Astrocyte of the spinal cord (primary cell): ENCODE measurements at regions not wholly inside any gene's neighbourhood (a gene's known extent, or its start where the extent isn't known, plus 50 kb on each side); places are given as distances from the start of the nearest gene placed in this dataset.

Experiments
- DNase-seq: peaks from one replicate; pipeline ENCODE4 v3.0.0; 2011; ENCODE audit warnings: low read depth, low spot score
- H3K4me3 ChIP-seq: 2 replicates; pipeline ENCODE4 v1.5.1; 2011; ENCODE audit warnings: low read depth, mild to moderate bottlenecking, low read length, moderate library complexity
- in situ Hi-C: cut with HindIII; loops from 2 replicates; pipeline ENCODE4 v1.10.0; 2017; ENCODE audit warnings: low sequenced_read_pairs
- TF ChIP-seq, protein P1 (sequence below): IDR thresholded peaks from 2 replicates; pipeline ENCODE4 v1.5.1; 2012; ENCODE audit warnings: low read depth, mild to moderate bottlenecking, low read length, inconsistent platforms

DNA sequence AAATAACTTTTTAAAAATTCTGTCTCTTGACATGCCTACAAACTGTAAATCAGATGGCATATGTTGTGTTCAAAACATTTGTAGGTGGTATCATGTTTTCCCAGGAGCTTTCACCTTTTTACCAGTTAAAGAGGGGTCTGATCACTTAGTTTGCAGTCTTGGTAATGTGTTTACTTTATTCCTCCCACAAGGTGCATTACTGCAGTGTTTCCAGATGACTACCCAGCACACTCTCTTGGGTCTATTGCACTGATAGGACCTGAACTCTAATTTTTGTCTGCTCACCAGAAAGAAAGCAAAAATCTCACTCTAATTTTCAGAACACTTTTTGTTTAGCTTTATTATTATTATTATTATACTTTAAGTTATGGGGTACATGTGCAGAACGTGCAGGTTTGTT lies 734.1 kb downstream of the GBE1 start:
- no peak for DNase-seq
- TF ChIP-seq, protein P1, sequence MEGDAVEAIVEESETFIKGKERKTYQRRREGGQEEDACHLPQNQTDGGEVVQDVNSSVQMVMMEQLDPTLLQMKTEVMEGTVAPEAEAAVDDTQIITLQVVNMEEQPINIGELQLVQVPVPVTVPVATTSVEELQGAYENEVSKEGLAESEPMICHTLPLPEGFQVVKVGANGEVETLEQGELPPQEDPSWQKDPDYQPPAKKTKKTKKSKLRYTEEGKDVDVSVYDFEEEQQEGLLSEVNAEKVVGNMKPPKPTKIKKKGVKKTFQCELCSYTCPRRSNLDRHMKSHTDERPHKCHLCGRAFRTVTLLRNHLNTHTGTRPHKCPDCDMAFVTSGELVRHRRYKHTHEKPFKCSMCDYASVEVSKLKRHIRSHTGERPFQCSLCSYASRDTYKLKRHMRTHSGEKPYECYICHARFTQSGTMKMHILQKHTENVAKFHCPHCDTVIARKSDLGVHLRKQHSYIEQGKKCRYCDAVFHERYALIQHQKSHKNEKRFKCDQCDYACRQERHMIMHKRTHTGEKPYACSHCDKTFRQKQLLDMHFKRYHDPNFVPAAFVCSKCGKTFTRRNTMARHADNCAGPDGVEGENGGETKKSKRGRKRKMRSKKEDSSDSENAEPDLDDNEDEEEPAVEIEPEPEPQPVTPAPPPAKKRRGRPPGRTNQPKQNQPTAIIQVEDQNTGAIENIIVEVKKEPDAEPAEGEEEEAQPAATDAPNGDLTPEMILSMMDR, result no peak
- H3K4me3 ChIP-seq, result no peak overlapping the region
- in situ Hi-C loops, result no loop called here

DNA sequence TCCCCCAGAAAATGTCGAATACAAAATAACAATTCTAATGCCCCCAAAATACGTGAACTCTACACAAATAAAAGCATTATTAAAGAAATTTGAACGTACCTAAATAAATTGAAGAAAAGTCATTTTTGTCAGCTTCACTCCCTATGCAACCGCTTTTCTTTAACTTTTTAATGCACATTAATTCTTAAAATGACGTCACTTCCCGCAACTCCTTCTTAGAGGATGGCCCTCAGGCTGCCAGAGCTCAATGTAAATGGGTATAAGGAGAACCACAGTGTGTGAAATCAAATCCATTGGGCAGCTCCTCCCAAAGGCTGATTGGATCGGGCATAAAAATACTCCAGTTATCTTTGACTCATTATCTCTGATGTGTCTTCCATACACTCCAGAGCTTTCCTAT lies 736.9 kb downstream of the GBE1 start:
- TF ChIP-seq, protein P1, result no peak
- in situ Hi-C loops, result no loop called here
- H3K4me3 ChIP-seq, result no peak overlapping the region
- DNase-seq, result no peak

DNA sequence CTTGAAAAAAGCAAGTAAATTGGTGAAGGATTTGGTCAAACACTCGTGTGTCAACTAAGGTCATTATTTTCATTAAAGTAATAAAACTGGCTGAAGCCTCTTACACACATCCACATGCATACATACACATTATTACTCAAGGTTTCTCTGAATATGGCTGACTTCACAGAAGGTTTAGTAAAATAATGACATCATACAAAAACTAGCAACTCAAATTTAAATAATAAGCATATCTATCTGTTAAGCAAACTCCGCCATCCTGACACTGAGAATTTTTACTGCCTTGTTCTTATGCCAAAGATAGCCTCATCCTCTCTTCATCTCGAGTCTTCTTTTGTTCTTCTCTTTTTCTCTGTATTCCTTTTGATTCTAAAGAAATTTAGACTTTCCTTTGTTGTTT lies 739.1 kb downstream of the GBE1 start:
- no peak overlapping the region for H3K4me3 ChIP-seq
- TF ChIP-seq, protein P1, result no peak
- in situ Hi-C loops, result no loop called here
- no peak for DNase-seq

DNA sequence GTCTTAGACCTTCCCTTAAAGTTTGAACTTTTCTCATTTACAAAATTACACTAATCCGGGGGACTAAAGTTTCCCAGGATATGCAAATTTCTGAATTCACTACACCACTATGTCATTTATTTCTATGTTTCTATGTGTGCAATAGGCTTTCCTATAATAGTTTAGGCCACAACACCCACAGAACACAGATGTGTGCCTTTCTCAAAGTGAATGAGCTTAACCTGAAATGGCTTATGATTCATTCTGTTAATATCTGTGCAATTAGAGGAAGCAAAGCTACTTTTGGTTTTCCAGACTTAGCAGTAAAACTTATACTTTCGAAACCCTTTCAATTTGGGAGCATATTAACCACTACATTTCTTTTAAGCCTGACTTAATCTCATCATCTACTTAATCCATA lies 748.1 kb downstream of the GBE1 start:
- no peak overlapping the region for H3K4me3 ChIP-seq
- TF ChIP-seq, protein P1, result no peak
- in situ Hi-C loops, result no loop called here
- peak; percentile 10 for DNase-seq

DNA sequence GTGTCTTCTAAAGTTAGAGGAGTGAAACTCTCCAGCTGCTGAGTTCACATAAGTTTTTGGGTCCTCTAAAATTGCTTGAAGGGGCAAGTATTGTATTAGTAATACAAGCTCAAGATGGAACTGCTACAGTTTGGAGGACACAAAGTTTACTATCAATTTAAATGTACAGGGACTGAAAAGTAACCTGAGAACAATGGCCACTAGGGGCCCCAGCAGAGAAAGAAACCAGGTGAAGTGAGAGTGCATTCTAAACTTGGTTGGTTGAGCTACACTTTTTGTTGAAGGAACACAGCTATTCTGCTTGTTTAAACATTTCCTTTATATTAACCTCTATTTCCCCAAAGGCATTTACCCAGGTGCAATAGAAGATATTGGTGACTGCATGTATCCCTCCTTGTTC lies 755.5 kb downstream of the GBE1 start:
- DNase-seq, result no peak
- TF ChIP-seq, protein P1, result no peak
- no peak overlapping the region for H3K4me3 ChIP-seq
- in situ Hi-C loops, result no loop called here

DNA sequence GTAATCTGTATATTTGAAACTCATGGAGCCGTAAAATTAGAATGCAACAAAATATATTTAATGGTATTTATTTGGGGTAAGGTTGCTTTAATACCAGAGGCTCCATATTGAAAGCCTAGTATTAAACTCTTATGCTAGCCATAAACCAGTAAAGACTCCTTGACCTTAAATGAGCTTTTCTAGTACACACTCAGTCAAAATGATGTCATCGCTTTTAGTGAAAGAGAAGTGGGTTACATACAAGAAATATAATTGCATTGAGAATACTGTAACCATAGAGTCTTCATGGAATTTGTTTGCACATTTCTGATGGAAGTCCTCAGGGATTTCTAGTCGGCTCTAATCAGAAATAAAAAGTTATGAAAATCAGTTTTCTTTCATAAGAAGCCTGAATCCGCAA lies 757.6 kb downstream of the GBE1 start:
- in situ Hi-C loops, result no loop called here

More for the DNA sequence above, 757.6 kb downstream of the GBE1 start:
- H3K4me3 ChIP-seq, result no peak overlapping the region
- no peak for DNase-seq
- TF ChIP-seq, protein P1, result no peak
